ENCODE measurements at regions not wholly inside any gene's neighbourhood (a gene's known extent, or its start where the extent isn't known, plus 50 kb on each side); places are given as distances from the start of the nearest gene placed in this dataset.

DNA sequence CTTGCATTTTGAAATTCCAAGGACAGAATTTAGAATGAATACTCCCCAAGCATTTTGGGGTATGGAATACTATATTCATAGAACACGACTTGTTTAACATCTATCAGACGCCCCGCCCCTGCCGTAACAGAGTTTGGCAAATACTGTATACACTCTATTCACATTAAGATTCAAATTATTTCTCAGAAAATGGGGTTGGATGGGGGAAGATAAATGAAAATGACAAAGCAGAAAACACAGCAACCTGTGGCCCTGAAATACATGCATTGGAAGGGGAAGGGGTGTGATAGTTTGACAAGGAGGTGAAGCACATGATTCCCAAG, 634.6 kb upstream of the SLC39A10 start:
- TF ChIP-seq, protein P1, sequence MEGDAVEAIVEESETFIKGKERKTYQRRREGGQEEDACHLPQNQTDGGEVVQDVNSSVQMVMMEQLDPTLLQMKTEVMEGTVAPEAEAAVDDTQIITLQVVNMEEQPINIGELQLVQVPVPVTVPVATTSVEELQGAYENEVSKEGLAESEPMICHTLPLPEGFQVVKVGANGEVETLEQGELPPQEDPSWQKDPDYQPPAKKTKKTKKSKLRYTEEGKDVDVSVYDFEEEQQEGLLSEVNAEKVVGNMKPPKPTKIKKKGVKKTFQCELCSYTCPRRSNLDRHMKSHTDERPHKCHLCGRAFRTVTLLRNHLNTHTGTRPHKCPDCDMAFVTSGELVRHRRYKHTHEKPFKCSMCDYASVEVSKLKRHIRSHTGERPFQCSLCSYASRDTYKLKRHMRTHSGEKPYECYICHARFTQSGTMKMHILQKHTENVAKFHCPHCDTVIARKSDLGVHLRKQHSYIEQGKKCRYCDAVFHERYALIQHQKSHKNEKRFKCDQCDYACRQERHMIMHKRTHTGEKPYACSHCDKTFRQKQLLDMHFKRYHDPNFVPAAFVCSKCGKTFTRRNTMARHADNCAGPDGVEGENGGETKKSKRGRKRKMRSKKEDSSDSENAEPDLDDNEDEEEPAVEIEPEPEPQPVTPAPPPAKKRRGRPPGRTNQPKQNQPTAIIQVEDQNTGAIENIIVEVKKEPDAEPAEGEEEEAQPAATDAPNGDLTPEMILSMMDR (IDR thresholded peaks at IDR 0.05): no peak
- no peaks in the 10 kb centered on the region for H3K27me3 ChIP-seq (ENCODE audit: control insufficient read depth in 2 of 2, insufficient read depth in 2 of 2, low read length in 2 of 2)
- H3K4me2 ChIP-seq (replicated peaks; ENCODE audit: extremely low read depth, low read length, poor library complexity, severe bottlenecking): no peak overlapping the region
- no peak overlapping the region for H3K27ac Mint-ChIP-seq
- no peaks in the 10 kb centered on the region for H4K20me1 ChIP-seq (ENCODE audit: insufficient read depth, low read length)
- DNase-seq: no peak
- H3K36me3 Mint-ChIP-seq: no peaks in the 10 kb centered on the region
- H3K9me3 Mint-ChIP-seq: peaks cover 0 to 3% (median 2%) of the 10 kb centered on the region in 7 donors
- H3K4me3 Mint-ChIP-seq: no peak overlapping the region
- no peak overlapping the region for H2AFZ ChIP-seq (ENCODE audit: insufficient read depth, low read depth, low read length, poor library complexity, severe bottlenecking)
- H3K4me1 ChIP-seq (ENCODE audit: control insufficient read depth in 1 of 2, insufficient read depth in 2 of 2, low read length in 2 of 2): no peaks in the 10 kb centered on the region
- no peaks in the 10 kb centered on the region for H3K9me3 ChIP-seq (replicated peaks in 1 of 2; ENCODE audit: control insufficient read depth in 1 of 2, insufficient read depth in 1 of 2, low read length in 2 of 2)
- no CpG with 5 or more reads among the region's 4 CpGs for whole genome bisulfite sequencing (ENCODE audit: insufficient coverage)
- intact Hi-C loops (cut with micrococcal nuclease): no loop called here
- no peak overlapping the region for H3K9ac ChIP-seq (ENCODE audit: insufficient read depth, low read length, poor library complexity, severe bottlenecking)
- no peaks in the 10 kb centered on the region for H3K79me2 ChIP-seq (ENCODE audit: insufficient read depth, low read length)
- peaks cover 0 to 2% (median 0%) of the 10 kb centered on the region in 3 donors for H3K27me3 Mint-ChIP-seq (ENCODE audit: low read depth in 3 of 3)
- H3K4me3 ChIP-seq (replicated peaks in 1 of 3; ENCODE audit: low read depth in 2 of 3, low read length in 3 of 3): no peak overlapping the region
- H3K4me1 Mint-ChIP-seq: no peaks in the 10 kb centered on the region
- no peaks in the 10 kb centered on the region for H3K36me3 ChIP-seq (replicated peaks in 1 of 2; ENCODE audit: control insufficient read depth in 1 of 2, insufficient read depth in 2 of 2, low read length in 2 of 2)
- H3K27ac ChIP-seq (ENCODE audit: low read depth in 1 of 2, low read length in 2 of 2): no peak overlapping the region

DNA sequence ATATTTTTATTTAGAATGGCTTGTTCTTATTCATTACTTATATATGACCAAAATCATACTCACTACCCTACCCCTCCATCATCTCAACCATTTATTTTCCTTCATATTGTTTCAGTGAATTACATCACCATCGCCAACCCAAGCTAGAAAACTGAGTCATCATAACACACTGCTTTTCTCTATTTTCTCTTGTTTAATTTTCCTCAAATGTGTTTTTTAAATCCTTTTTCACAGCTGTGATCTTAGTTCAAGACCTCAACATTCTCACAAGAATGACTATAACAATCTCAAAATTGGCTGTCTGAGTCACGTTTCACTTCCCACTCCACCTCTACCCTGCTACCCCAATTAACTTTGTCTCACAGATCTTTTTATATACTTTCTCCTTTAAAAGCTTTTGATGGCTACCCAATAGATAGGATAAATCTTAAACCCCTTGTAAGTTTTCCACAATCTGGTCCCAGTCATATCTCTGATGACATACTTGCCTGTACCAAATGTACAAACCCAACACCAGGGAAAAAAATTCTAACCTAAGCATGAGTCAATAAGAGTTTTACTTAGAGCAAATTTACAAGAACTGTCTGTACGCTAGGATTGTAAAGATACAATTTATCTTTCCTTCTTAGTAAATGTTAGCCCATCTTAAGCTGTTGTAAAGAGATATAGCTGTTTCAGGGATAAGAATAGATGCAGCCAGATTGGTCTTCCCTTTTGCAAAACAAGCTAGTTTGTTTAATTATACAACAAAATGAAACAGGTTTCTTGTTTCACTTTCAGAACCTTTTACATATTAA, 635.1 kb upstream of the SLC39A10 start:
- no peak overlapping the region for H3K4me2 ChIP-seq (replicated peaks; ENCODE audit: extremely low read depth, low read length, poor library complexity, severe bottlenecking)
- no peaks in the 10 kb centered on the region for H3K4me1 ChIP-seq (ENCODE audit: control insufficient read depth in 1 of 2, insufficient read depth in 2 of 2, low read length in 2 of 2)
- Mint-ChIP-seq H3K27ac (no peak overlapping the region), H3K27me3 (ENCODE audit: low read depth in 3 of 3) (peaks cover 0 to 2% (median 0%) of the 10 kb centered on the region in 3 donors), H3K9me3 (peaks cover 0 to 3% (median 2%) of the 10 kb centered on the region in 7 donors), H3K36me3 (no peaks in the 10 kb centered on the region), H3K4me1 (no peaks in the 10 kb centered on the region), H3K4me3 (no peak overlapping the region)
- H2AFZ ChIP-seq (ENCODE audit: insufficient read depth, low read depth, low read length, poor library complexity, severe bottlenecking): no peak overlapping the region
- H3K27me3 ChIP-seq (ENCODE audit: control insufficient read depth in 2 of 2, insufficient read depth in 2 of 2, low read length in 2 of 2): no peaks in the 10 kb centered on the region
- H3K36me3 ChIP-seq (replicated peaks in 1 of 2; ENCODE audit: control insufficient read depth in 1 of 2, insufficient read depth in 2 of 2, low read length in 2 of 2): no peaks in the 10 kb centered on the region
- H3K4me3 ChIP-seq (replicated peaks in 1 of 3; ENCODE audit: low read depth in 2 of 3, low read length in 3 of 3): no peak overlapping the region
- TF ChIP-seq, protein P1 (IDR thresholded peaks at IDR 0.05): no peak
- no peak for DNase-seq
- no peaks in the 10 kb centered on the region for H3K79me2 ChIP-seq (ENCODE audit: insufficient read depth, low read length)
- H3K9me3 ChIP-seq (replicated peaks in 1 of 2; ENCODE audit: control insufficient read depth in 1 of 2, insufficient read depth in 1 of 2, low read length in 2 of 2): no peaks in the 10 kb centered on the region
- H4K20me1 ChIP-seq (ENCODE audit: insufficient read depth, low read length): no peaks in the 10 kb centered on the region
- H3K27ac ChIP-seq (ENCODE audit: low read depth in 1 of 2, low read length in 2 of 2): no peak overlapping the region
- WGBS (ENCODE audit: insufficient coverage): 91% methylated on average over 2 of the region's 3 CpGs
- H3K9ac ChIP-seq (ENCODE audit: insufficient read depth, low read length, poor library complexity, severe bottlenecking): no peak overlapping the region
- intact Hi-C loops (cut with micrococcal nuclease): no loop called here

All from CD14-positive monocyte (primary cell).